ENCODE measurements at regions not wholly inside any gene's neighbourhood (a gene's known extent, or its start where the extent isn't known, plus 50 kb on each side); places are given as distances from the start of the nearest gene placed in this dataset.
"Not testable (repeated sequence)": the region's sequence is repeated elsewhere in the genome, so short reads cannot be mapped to it uniquely, and the experiment has no call there.

DNA sequence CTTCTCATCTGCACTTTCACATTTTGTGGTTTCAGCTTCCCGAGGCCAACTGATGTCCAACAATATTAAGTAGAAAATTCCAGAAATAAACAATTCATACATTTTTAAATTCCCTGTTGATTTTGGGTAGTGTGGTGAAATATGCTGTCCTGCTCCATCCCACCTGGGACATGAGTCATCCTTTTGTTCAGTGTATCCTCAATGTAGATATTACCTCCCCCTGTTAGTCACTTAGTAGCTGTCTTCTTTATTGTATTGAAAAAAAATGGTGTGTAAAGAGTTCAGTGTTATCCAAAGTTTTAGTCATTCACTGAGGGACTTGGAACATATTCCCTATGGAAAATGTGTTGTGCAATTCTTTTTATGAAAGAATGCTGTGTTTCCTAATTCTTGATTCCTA lies 348.1 kb downstream of the SOCS6 start:
- DNase-seq = no peak

DNA sequence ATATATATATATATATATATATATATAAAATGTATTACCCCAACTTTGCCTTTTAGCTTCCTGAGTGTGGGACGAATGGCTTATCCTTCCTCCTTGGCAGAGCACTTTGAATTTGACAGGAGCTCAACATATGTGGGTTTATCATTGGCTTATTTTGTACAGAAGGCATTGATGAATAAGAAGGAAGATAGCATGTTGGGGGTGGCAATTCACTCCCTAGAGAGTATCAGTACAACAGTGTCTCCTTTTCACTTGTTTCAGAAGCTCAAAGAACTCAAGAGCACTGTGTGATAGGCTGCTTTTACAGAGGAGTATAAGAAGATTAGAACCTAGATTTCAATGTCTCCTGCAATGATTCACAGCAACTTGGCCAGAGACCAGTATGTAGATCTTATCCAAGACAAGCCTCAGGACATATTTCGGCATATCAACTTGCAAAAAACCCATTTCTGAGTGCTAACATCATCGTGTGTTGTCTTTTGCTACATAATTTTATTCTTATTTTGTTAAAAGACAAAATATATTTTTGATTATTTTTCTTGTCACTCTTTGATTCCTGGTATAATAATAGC lies 345.8 kb downstream of the SOCS6 start:
- DNase-seq = no peak

DNA sequence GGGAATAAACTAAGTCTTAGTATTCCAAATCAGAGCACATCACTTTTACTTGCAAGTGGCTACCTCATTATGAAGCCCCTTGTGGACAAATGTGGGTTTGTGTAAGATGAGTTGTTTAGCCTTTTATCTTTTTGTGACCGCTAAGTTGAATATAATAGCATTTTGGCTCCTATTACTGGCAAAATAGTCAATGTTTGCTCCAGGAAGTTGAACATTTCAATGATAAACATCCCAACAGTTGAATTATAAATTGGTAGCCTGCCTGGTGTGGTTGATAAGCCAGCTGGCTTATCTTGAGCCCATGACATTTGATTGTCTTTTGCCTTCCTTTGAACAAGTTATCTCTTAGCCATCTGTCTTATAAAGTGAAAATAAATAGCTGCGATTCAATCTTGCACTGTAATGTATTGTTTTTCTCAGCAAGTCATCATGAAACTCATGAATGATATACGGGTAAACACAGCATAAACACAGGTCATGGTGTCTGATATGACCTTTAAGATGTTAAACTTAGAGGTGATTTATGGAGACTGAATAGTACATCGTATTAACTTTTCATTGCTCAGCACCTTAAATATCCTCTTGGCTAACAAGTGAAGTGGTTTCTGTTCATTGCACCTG lies 338.4 kb downstream of the SOCS6 start:
- DNase-seq = no peak

DNA sequence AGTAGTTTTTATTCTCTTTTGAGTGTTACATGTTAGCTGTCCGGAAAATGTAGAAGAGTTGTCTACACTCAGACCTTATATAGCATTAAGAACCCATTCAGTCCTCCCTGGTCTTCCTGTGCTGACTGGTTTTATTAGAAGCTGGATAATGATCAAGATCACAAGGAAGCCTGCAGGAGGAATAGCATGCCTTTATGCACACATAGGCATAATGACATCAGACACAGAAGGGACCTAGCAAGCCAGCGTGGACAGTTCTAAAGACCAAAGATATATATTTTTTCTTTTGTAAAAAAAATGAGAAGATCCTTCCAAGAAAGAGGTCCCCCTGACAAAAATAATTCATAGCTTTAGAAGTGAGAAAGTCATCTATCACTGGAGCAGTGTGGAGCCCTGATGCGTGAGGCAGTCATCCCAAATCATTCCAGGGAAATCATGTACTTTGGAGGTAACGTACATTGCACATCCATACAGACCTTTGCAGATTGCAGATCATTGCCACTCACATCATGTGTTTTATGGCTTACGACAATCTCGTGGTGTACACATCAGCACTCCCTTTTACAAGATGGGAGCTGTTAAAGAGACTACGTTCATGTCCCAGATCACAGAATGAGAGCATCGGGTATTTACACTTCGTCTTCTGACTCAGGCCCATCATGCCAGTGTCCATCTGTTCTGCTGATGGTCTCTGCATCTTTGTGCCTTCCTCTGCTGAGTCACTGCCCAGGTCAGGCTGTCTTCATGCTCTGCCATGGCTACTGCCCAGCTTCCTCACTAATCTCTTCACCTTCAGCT lies 334.0 kb downstream of the SOCS6 start:
- DNase-seq = no peak

- no peak for DNase-seq
Observed at GRCh38 chr18:70621710-70622109, 332.9 kb downstream of the SOCS6 start.

DNA sequence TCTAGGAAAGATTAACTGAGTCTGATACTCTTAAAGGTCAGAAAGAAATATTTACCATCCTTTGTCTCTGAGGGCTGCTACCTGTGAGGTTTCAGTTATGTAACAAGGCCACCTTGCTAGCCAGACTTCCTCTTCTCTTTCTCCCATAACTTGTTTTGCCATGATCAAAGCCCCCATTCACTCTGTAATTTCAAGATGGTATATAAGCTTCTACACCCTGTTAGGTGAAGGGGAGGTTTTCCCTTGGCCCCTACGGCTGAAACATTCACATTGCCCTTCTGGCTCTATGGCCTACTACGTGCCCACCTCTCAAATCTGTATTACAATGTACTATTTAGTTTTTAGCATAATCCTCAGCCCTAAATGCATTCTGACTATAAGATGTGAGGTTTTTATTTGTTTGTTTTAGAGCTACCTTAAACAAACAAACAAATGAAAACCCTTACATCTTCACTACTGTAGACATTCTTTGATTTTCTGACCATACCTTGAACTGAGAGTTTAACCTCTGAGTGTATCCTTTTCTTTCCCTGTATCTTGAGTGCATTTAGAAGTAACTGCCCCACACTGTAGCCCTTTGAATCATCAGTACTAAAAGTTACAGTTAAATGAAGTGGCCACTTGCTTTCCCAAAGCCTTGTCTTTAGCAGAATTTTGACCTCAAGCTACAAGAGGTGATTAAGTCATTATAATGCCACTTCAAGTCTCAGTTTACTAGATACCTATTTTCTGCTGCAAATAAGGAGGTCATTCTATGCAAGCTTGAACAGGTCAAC lies 332.2 kb downstream of the SOCS6 start:
- no peak for DNase-seq

DNA sequence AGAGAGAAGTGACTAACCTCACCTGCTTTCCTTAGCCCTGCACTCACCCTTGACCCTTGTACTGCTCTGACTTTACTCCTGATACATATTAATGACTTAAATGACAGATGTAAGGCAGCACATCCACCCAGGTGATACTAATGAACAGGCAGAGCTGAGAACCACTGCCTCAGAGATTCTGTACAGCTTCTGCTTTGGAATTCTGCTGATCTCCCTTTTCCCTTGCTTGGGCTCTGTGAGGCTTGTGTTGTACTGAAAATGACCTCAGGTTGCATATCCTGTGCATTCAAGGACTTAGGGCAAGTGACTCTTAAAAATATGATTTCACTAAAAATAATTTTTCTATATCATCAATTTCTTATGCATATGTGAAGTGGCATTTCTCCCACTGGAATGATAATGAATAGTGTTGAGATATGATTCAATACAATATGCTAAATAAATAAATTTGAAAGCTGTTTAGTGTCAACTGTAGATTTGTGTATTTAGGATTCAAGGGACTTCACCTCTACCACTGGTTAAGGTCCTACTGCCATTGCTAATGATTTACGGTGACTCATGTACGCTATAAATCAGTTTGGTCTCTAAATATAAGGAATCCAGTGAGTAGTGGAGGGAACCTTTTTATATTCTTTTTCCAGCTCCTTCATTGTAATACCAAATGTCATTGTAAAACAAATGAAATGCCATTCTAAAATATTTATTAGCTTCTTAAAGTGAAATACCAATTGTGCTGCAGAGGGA lies 328.3 kb downstream of the SOCS6 start:
- DNase-seq = no peak

DNA sequence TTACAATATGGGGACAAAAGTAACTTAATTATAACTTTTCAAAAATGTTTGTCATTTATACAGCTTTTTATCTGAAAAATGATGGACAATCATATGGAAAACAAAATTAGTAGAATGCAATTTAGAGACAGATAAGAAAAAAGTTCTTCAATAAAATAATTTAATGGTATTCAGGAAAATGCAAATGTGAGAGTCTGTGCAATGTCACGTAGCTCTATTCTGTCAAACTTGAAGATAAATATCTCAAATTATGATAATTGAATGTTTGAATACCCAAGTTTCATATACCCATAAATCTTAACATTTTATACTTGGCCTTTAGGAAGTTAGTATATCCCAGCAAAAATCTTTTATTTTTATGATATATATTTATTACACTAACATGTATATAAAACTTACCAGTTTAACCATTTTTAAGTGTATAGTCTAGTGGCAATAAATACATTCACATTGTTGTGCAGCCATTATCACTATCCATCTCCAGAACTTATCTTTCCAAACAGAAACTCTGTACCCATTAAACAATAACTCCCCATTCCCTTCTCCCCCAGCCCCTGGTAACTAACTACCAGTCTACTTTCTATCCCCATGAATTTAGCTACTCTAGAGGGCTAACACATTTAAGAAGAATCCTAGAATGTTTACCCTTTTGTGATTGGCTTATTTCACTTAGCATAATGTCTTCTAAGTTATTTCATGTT lies 311.5 kb downstream of the SOCS6 start:
- DNase-seq = no peak

- DNase-seq = no peak
Observed at GRCh38 chr18:70598406-70598805, 309.6 kb downstream of the SOCS6 start.

- no peak for DNase-seq
Observed at GRCh38 chr18:70582981-70583380, 294.1 kb downstream of the SOCS6 start.

DNA sequence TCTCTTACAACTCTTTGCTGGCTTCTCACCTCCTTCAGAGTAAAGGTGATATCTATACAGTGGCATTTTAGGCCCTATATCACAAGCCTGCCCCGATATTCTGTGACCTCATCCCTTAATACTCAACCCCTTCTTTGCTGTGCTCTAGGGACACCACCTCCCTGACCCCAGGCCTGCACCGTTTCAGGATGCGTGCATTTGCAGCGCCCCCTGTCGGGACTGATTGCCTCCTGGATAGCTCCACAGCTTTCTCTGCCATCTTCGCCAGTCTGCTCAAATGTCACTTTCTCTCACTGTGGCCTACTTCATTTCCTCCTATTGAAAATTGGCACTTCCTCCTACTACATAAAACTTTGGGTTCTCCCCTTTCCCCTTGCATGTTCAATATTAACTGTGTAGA lies 289.6 kb downstream of the SOCS6 start:
- DNase-seq = no peak

DNA sequence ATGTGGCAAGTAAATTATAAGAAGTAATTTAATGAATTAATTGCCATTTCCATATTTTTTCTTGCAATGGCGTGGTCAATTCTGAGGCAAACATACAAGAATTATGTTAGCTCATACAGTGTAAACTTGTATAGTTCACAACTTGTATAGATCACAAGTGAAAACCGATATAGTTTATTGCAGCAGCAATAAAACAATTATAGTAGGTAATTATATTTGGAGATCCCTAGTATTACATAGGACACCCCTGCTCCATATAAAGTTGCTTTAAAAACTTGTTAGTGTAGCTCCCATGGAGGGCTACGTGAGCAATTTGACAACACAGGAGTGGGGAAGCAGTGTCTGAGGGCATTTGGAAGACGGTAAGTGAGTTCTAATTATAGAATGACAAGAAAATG lies 288.2 kb downstream of the SOCS6 start:
- no peak for DNase-seq

DNA sequence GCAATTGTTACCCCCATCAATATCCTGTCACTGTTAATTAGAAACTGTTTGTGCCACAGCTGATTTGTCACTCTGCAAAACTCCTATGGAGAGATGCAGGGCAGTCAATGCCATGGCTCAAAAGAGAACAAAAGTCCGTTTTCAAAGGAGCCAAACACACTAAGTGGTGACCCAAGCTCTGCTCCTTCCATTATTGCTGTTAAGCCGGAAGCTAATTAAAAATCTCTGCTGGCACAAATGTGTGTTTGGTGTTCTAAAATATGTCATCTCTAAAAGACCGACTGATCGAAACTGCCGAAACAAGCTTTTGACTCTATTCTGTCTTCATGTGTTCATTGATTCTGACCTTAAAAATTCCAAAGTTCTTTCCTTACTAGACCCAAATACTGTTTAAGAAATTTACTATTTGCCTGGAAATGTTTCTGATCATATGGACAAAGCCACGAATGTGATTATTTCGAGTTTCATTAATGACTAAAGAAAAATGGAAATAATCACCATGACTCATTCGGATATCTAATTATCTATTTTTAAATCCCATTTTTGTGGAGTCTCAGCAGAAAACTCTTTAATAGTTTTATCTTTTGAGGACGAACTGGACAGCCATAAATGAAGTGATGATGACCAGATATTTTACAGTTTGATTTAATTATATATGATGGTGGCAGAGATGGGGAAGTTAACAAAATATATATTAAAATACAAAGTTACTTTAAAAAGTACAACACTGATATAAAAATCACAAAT lies 287.6 kb downstream of the SOCS6 start:
- DNase-seq = no peak

DNA sequence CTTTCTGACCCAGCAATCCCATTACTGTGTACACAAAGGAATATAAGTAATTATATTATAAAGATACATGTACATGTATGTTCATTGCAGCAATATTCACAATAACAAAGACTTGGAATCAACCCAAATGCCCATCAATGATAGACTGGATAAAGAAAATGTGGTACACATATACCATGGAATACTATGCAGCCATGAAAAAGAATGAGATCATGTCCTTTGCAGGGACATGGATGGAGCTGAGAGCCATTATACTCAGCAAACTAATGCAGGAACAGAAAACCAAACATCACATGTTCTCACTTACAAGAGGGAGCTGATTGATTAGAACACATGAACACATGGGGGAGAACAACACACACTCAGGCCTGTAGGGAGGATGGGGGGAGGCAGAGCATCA lies 286.1 kb downstream of the SOCS6 start:
- DNase-seq = not testable (repeated sequence)

DNA sequence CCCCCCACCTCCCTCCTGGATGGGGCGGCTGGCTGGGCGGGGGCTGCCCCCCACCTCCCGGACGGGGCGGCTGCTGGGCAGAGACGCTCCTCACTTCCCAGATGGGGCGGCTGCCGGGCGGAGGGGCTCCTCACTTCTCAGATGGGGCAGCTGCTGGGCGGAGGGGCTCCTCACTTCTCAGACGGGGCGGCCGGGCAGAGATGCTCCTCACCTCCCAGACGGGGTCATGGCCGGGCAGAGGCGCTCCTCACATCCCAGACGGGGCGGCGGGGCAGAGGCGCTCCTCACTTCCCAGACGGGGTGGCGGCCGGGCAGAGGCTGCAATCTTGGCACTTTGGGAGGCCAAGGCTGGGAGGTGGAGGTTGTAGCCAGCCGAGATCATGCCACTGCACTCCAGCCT lies 280.8 kb downstream of the SOCS6 start:
- DNase-seq = not testable (repeated sequence)

DNA sequence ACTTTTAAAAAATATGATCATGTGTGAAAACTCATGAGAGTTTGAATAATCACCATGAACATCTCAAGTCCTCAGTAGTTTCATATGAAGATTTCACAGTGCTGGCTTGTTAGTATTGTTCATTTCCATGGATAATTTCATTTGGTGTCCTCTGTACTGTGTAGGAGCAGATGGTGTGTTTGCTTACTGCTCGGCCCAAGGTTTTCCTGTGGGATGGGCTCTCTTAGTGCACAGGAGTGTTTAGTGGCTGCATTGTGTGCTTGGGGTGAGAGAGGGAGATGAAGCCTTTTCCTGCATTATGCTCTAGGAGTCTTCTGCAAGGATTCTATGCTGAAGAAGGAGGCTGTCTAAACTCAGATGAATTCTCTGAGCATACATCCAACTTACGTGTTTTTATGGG lies 270.6 kb downstream of the SOCS6 start:
- DNase-seq = no peak

- no peak for DNase-seq
Observed at GRCh38 chr18:70558371-70558770, 269.5 kb downstream of the SOCS6 start.

DNA sequence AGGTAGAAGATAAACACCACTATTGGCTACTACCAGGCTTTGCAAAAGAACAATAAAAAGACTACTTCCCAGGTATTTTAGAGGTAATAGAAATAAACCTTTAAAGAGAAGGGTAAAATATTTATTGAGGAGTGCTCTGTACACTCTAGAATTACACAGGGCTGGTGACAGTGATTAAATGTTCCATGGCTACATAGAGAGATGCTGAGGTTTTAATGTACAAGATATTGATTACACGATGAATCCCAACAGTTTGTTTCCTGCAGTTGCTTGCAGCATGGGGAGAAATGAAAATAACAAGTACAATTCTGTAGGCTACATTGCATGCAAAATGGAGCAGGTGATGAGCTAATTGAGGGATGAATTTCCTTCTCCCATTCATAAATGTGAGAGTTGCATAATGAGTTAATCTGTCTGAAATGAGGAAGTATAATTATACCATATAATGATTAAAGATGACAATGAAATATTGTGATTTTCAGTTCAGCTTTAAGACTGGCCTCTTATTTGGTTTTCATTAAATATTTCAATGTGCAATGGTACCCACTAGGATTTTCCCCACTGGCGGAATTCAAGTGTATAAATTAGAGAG lies 266.1 kb downstream of the SOCS6 start:
- DNase-seq = no peak

GRCh38 chr18:70553936-70554260 lies 265.1 kb downstream of the SOCS6 start:
- no peak for DNase-seq

DNA sequence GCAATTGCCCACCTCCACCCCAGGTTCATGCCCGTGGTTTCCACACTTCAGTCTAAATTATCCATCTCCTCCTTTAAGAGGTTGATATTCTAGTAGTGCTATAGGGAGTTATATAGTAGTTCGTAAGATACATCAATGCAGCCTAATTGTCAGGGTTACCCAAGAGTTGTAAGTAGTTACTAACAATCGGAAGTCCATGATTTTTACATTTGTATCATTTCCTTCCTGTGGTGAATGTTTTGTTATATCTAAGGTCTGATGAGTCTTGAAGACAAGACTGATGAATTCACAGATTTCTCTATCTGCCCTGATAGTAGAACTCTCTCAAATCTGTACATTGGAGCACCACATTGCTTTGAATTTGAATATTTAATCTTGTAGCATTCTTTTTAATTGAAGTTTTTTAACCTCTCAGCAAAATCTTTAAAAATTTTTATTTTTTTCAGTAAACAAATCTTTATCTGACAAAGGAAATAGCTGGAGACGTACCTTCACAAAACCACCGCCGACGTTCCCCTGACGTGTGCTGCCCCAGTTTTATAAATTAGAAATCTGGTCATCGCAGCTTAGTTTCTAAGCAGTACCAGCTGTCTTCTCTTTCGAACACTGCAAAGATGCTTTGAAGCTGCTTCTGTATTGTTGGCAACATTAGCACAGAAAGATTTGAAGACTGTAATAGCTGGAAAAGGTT lies 264.5 kb downstream of the SOCS6 start:
- DNase-seq = no peak
